B cell (primary cell): ENCODE measurements at regions not wholly inside any gene's neighbourhood (a gene's known extent, or its start where the extent isn't known, plus 50 kb on each side); places are given as distances from the start of the nearest gene placed in this dataset.

ENCODE experiments used
- ATAC-seq: fragments of 200-7000 bp; cut with Tn5 transposase; one replicate; pipeline ENCODE4 v1.10.0; 2021; ENCODE audit warnings: low read depth, mild to moderate bottlenecking, moderate number of reproducible peaks, moderate library complexity
- CTCF ChIA-PET: fragments of 350-600 bp; sonication (Branson Sonifier 250); formaldehyde crosslinking; loops from one replicate; lab custom pipeline; 2021; ENCODE audit warnings: antibody characterized with exemption, inconsistent platforms; lab: Charles Lee
- POLR2A ChIA-PET: fragments of 350-600 bp; sonication (Branson Sonifier 250); formaldehyde crosslinking; loops from one replicate; lab custom pipeline; 2021; ENCODE audit warnings: antibody characterized with exemption; lab: Charles Lee
- DNase-seq: peaks from one replicate; pipeline ENCODE4 v3.0.0; 2013
- H2AFZ ChIP-seq: 2 replicates; pipeline ENCODE4 v1.6.1; 2012; ENCODE audit warnings: mild to moderate bottlenecking, low read depth, low read length; ENCODE audit not compliant: insufficient read depth, poor library complexity, severe bottlenecking
- H3K27ac ChIP-seq, 2 donors: 1 replicate in 1 of 2; 2 replicates in 1 of 2; pipeline ENCODE4 v1.5.1; 2012 to 2013; ENCODE audit warnings: low read length in 2 of 2, mild to moderate bottlenecking in 2 of 2, moderate library complexity in 1 of 2
- H3K27me3 ChIP-seq, 4 experiments: fragments of 200-600 bp in 1 of 4; sonication (generic) in 1 of 4; replicated peaks in 1 of 4; 1 replicate in 2 of 4; 2 replicates in 2 of 4; pipeline versions ENCODE4 v1.6.1 to v1.7.0; 2013 to 2016; ENCODE audit warnings: low read length in 3 of 4, mild to moderate bottlenecking in 2 of 4, mixed read lengths in 1 of 4, moderate library complexity in 1 of 4; ENCODE audit not compliant: insufficient read depth in 4 of 4, control insufficient read depth in 3 of 4; ENCODE audit errors: control extremely low read depth in 1 of 4
- H3K36me3 ChIP-seq, 2 experiments: replicated peaks in 1 of 2; 1 replicate in 1 of 2; 2 replicates in 1 of 2; pipeline versions ENCODE4 v1.6.1 to v1.7.1; 2013; ENCODE audit warnings: low read length in 1 of 2; ENCODE audit not compliant: insufficient read depth in 2 of 2, control insufficient read depth in 1 of 2; ENCODE audit errors: control extremely low read depth in 1 of 2, extremely low read depth in 1 of 2
- H3K4me1 ChIP-seq, 2 donors: fragments of 200-600 bp in 1 of 2; sonication (generic) in 1 of 2; 1 replicate in 1 of 2; 2 replicates in 1 of 2; pipeline versions ENCODE4 v1.5.1 to v1.6.1; 2013 to 2017; ENCODE audit warnings: low read length in 2 of 2; ENCODE audit not compliant: control insufficient read depth in 2 of 2, insufficient read depth in 2 of 2
- H3K4me2 ChIP-seq: replicated peaks from 2 replicates; pipeline ENCODE3; 2012; ENCODE audit warnings: mild to moderate bottlenecking, low read depth, low read length; ENCODE audit not compliant: poor library complexity, severe bottlenecking
- H3K4me3 ChIP-seq, 5 experiments: fragments of 200-600 bp in 1 of 5; sonication (generic) in 1 of 5; 1 replicate in 3 of 5; 2 replicates in 2 of 5; pipeline versions ENCODE4 v1.5.1 to v1.7.0; 2011 to 2016; ENCODE audit warnings: low read length in 4 of 5, mild to moderate bottlenecking in 4 of 5, low read depth in 2 of 5, control low read depth in 1 of 5, moderate library complexity in 1 of 5; ENCODE audit not compliant: insufficient read depth in 1 of 5; ENCODE audit errors: control extremely low read depth in 1 of 5, extremely low read depth in 1 of 5
- H3K79me2 ChIP-seq: fragments of 200-600 bp; sonication (generic); one replicate; pipeline ENCODE4 v1.6.0; 2016; ENCODE audit warnings: low read length; ENCODE audit not compliant: control insufficient read depth, insufficient read depth
- H3K9ac ChIP-seq: fragments of 200-600 bp; sonication (generic); 2 replicates; pipeline ENCODE4 v1.6.1; 2017; ENCODE audit warnings: mild to moderate bottlenecking, low read length, moderate library complexity
- H3K9me3 ChIP-seq, 3 donors: one replicate each; pipeline versions ENCODE4 v1.6.1 to v1.7.1; 2013; ENCODE audit warnings: low read length in 2 of 3; ENCODE audit not compliant: control insufficient read depth in 2 of 3, insufficient read depth in 1 of 3; ENCODE audit errors: control extremely low read depth in 1 of 3
- H4K20me1 ChIP-seq: 2 replicates; pipeline ENCODE4 v1.6.0; 2012; ENCODE audit warnings: mild to moderate bottlenecking, low read length; ENCODE audit not compliant: insufficient read depth, control insufficient read depth, poor library complexity, severe bottlenecking
- H3K27ac Mint-ChIP-seq: one replicate; pipeline ENCODE4 v1.8.0; 2021; ENCODE audit warnings: mixed read lengths
- H3K27me3 Mint-ChIP-seq: one replicate; pipeline ENCODE4 v1.8.0; 2021; ENCODE audit warnings: mixed read lengths
- H3K4me1 Mint-ChIP-seq: one replicate; pipeline ENCODE4 v1.8.0; 2021; ENCODE audit warnings: mixed read lengths
- H3K4me3 Mint-ChIP-seq: one replicate; pipeline ENCODE4 v1.8.0; 2021; ENCODE audit warnings: mixed read lengths
- H3K9me3 Mint-ChIP-seq: one replicate; pipeline ENCODE4 v1.8.0; 2022; ENCODE audit warnings: mixed read lengths; ENCODE audit not compliant: insufficient read depth
- EZH2 ChIP-seq: IDR thresholded peaks from 2 replicates; pipeline ENCODE4 v1.6.1; 2012; ENCODE audit warnings: borderline replicate concordance, low read depth, mild to moderate bottlenecking, moderate library complexity, low read length; ENCODE audit not compliant: insufficient read depth, poor library complexity, severe bottlenecking
- WGBS: methylation state at CpG from one replicate; pipeline ENCODE4 v1.1.5; 2013; ENCODE audit warnings: missing lambda C conversion rate; ENCODE audit not compliant: insufficient coverage; 5-methylcytosine and 5-hydroxymethylcytosine counted together
- intact Hi-C: fragments of 100-400 bp; cut with micrococcal nuclease; formaldehyde crosslinking; loops from one replicate; pipeline ENCODE4 v1.10.0; 2022
- TF ChIP-seq, protein P1 (sequence below): fragments of 200-600 bp; IDR thresholded peaks from one replicate; pipeline ENCODE4 v1.8.0; 2022; ENCODE audit warnings: antibody characterized with exemption, mild to moderate bottlenecking

DNA sequence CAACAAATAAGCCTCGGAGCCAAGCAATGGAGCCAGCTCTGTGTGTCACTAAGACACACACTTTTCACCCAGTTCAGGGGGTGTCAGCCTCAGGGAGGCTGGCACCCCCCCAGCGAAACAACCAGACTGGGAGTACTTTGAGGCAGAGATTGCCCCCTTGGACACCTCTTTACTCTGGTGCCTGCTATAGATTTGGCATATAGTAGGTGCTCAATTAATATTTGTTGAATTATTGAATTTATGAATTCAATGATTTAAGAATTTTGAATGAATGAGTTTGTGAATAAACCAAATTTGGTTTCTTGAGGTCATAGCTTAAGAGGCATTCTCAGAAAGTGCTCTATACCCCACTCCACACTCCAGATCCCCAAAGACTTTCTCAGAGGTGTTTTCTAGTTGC lies 70.3 kb downstream of the OLIG1 start:
- H3K27ac Mint-ChIP-seq, result no peak overlapping the region
- TF ChIP-seq, protein P1, sequence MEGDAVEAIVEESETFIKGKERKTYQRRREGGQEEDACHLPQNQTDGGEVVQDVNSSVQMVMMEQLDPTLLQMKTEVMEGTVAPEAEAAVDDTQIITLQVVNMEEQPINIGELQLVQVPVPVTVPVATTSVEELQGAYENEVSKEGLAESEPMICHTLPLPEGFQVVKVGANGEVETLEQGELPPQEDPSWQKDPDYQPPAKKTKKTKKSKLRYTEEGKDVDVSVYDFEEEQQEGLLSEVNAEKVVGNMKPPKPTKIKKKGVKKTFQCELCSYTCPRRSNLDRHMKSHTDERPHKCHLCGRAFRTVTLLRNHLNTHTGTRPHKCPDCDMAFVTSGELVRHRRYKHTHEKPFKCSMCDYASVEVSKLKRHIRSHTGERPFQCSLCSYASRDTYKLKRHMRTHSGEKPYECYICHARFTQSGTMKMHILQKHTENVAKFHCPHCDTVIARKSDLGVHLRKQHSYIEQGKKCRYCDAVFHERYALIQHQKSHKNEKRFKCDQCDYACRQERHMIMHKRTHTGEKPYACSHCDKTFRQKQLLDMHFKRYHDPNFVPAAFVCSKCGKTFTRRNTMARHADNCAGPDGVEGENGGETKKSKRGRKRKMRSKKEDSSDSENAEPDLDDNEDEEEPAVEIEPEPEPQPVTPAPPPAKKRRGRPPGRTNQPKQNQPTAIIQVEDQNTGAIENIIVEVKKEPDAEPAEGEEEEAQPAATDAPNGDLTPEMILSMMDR, result no peak
- TF ChIP-seq EZH2, result no peak
- no peaks in the 10 kb centered on the region for H3K9me3 Mint-ChIP-seq
- Histone ChIP-seq H4K20me1 (no peaks in the 10 kb centered on the region), H3K4me3 (no peak overlapping the region), H3K9ac (no peak overlapping the region), H2AFZ (no peak overlapping the region), H3K9me3 (no peaks in the 10 kb centered on the region), H3K4me2 (no peak overlapping the region), H3K36me3 (no peaks in the 10 kb centered on the region), H3K79me2 (no peaks in the 10 kb centered on the region), H3K4me1 (no peaks in the 10 kb centered on the region), H3K27me3 (peaks cover 0 to 10% (median 0%) of the 10 kb centered on the region in 4 experiments), H3K27ac (no peak overlapping the region)
- ChIA-PET CTCF (no interaction called here), POLR2A (no interaction called here)
- no peak overlapping the region for H3K4me3 Mint-ChIP-seq
- 100% methylated on average over 2 of the region's 2 CpGs for WGBS
- intact Hi-C loops, result no loop called here
- DNase-seq (no peak), ATAC-seq (no peak)
- peaks cover 44% of the 10 kb centered on the region for H3K27me3 Mint-ChIP-seq
- no peaks in the 10 kb centered on the region for H3K4me1 Mint-ChIP-seq

DNA sequence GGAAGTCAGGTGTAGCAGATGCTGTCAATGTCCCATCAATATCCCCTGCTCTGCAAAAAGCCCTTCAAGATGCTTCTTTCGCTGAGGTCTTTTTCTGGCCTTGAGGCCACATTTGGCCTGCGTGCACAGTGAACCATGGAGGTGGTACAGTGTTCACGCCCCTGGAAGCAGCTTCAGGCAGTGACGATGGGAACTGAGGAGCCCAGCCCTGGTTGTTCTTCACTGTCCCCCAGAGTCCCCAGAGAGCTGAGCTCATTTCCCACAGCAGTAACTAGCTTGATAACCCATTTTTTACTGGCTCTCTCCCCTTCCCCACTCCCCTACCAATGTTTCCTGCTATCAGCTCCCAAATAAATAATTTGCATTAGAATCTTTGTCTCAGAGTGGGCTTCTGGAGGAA lies 76.5 kb downstream of the OLIG1 start:
- 72% methylated on average over 4 of the region's 4 CpGs for WGBS
- Histone ChIP-seq H3K4me2 (no peak overlapping the region), H2AFZ (no peak overlapping the region), H3K9me3 (no peaks in the 10 kb centered on the region), H3K4me3 (no peak overlapping the region), H3K36me3 (no peaks in the 10 kb centered on the region), H3K9ac (no peak overlapping the region), H4K20me1 (no peaks in the 10 kb centered on the region), H3K4me1 (no peaks in the 10 kb centered on the region), H3K27ac (no peak overlapping the region), H3K79me2 (no peaks in the 10 kb centered on the region), H3K27me3 (peaks cover 0 to 22% (median 1%) of the 10 kb centered on the region in 4 experiments)
- ATAC-seq, result no peak
- Mint-ChIP-seq H3K9me3 (no peaks in the 10 kb centered on the region), H3K27ac (no peak overlapping the region), H3K4me3 (no peak overlapping the region), H3K4me1 (no peaks in the 10 kb centered on the region), H3K27me3 (peaks cover 55% of the 10 kb centered on the region)
- TF ChIP-seq, protein P1, result no peak
- TF ChIP-seq EZH2, result no peak
- intact Hi-C loops, result no loop called here
- DNase-seq, result no peak
- CTCF ChIA-PET, result no interaction called here
- POLR2A ChIA-PET, result no interaction called here
